Stimulated activated naive CD8-positive, alpha-beta T cell treated with anti-CD3 and anti-CD28 coated beads, Interleukin-15, amount 100 ng/mL, for 72 hours (primary cell): ENCODE measurements at regions not wholly inside any gene's neighbourhood (a gene's known extent, or its start where the extent isn't known, plus 50 kb on each side); places are given as distances from the start of the nearest gene placed in this dataset.
A peak's percentile ranks its signal among the peaks of the same experiment; 100 is the strongest.
"Not testable (repeated sequence)": the region's sequence is repeated elsewhere in the genome, so short reads cannot be mapped to it uniquely, and the experiment has no call there.

Source experiments
- ATAC-seq: fragments of 150-1000 bp; cut with Tn5 transposase; 2 replicates; pipeline ENCODE4 v1.10.0; 2021; ENCODE audit warnings: mild to moderate bottlenecking, moderate library complexity
- DNase-seq, 2 donors: peaks; one replicate each; pipeline ENCODE4 v3.0.0; 2021 to 2022
- H3K27ac Mint-ChIP-seq, 2 donors: one replicate each; pipeline ENCODE4 v1.8.0; 2022; ENCODE audit warnings: mild to moderate bottlenecking in 2 of 2, mixed read lengths in 2 of 2, moderate library complexity in 2 of 2
- H3K27me3 Mint-ChIP-seq: one replicate; pipeline ENCODE4 v1.8.0; 2022; ENCODE audit warnings: mixed read lengths
- H3K4me1 Mint-ChIP-seq: one replicate; pipeline ENCODE4 v1.8.0; 2022; ENCODE audit warnings: mild to moderate bottlenecking, mixed read lengths
- H3K4me3 Mint-ChIP-seq, 2 donors: one replicate each; pipeline ENCODE4 v1.8.0; 2022; ENCODE audit warnings: mild to moderate bottlenecking in 2 of 2, mixed read lengths in 2 of 2, moderate library complexity in 1 of 2
- H3K9me3 Mint-ChIP-seq, 2 donors: one replicate each; pipeline ENCODE4 v1.8.0; 2022; ENCODE audit warnings: mixed read lengths in 2 of 2

DNA sequence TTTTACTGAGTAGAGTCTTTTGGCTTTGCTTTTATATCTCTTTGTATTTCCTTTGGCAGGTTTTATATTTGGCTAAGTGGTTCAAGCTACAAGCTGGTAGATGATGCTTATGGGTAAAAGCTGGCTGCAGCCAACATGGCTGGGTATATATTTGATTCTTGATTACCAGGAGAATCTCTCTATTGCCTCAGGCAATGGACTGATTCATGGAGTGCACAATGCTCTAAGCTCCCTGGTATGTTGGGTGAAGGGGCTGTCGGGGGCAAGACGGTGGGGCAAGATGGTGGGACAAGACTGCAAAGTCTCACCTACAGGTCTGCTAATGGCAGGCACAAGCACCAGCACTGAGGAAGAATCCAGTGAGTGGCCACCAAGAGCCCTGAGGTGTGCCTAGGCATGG is 366.6 kb downstream of the DMAC1 start:
- Mint-ChIP-seq H3K9me3 (peaks cover 7 to 50% of the 10 kb centered on the region in 2 donors), H3K27me3 (peaks cover 24% of the 10 kb centered on the region), H3K4me1 (no peaks in the 10 kb centered on the region), H3K4me3 (no peak overlapping the region), H3K27ac (no peak overlapping the region)
- ATAC-seq (no peak), DNase-seq (no peak)

DNA sequence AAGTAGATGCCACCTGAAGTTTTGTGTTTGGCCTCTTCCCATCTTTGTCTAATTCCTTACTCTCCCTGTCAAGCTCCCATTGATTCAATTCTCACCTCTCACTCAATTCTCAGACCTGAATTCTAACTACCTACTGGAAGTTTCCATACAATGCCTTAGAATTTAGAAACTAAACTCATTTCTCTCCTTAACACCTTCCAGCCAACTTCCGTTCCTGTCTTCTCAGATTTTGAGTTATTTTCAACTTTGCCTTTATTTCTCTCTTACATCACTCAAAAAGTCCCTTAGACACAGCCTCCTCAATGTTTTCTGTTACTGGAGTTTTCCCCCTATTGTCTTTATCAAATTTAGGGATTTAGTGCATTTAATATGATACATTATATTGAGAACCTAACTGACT is 382.2 kb downstream of the DMAC1 start:
- Mint-ChIP-seq H3K9me3 (peaks cover 8 to 28% of the 10 kb centered on the region in 2 donors), H3K27me3 (peaks cover 10% of the 10 kb centered on the region)
- ATAC-seq, DNase-seq, H3K4me1 Mint-ChIP-seq, H3K4me3 Mint-ChIP-seq, H3K27ac Mint-ChIP-seq: not testable (repeated sequence)

DNA sequence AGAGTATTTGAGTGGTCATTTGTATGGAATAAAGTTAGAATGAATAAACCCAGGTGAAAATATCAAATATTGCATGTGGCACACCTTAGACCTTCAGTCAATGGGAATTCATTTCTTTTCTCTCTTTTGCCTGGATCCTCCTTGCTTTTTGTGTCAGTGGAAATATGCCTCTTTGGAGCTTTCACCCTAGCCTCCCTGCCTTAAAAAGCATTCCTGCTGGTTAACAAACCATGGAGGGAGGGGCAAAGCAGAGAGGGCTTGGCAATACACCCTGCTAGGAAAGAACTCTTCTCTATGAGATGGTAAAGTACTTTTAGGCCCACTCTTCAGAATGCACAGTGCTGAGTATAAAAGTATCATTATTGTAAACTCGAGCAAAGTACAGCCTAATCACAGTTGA is 383.7 kb downstream of the DMAC1 start:
- Mint-ChIP-seq H3K4me1 (no peaks in the 10 kb centered on the region), H3K9me3 (peaks cover 4 to 28% of the 10 kb centered on the region in 2 donors), H3K4me3 (no peak overlapping the region), H3K27me3 (peaks cover 10% of the 10 kb centered on the region), H3K27ac (no peak overlapping the region)
- DNase-seq = no peak
- ATAC-seq = no peak

DNA sequence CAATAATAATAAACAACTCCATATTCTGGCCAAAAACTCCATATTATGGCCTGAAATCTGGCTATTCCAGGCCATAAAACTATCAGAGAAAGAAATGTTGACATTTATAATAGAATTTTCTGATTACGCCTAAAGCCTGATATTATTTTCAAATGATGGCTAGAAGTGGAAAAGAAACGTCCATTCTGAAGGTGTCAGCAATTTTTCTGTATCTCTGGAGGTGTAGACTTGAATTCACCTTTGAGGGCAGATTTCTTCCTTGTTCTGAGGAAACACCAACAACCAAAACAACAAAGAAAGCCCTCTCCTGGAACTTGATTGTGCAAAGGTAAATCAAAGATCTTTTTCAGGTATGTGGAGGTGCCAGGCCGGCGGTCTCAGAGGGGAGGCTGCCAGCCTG is 390.7 kb downstream of the DMAC1 start:
- Mint-ChIP-seq H3K4me1 (peaks cover 23% of the 10 kb centered on the region), H3K27ac (no peak overlapping the region), H3K27me3 (peaks cover 35% of the 10 kb centered on the region), H3K9me3 (peaks cover 0 to 6% of the 10 kb centered on the region in 2 donors), H3K4me3 (no peak overlapping the region)
- no peak for DNase-seq
- ATAC-seq = no peak

DNA sequence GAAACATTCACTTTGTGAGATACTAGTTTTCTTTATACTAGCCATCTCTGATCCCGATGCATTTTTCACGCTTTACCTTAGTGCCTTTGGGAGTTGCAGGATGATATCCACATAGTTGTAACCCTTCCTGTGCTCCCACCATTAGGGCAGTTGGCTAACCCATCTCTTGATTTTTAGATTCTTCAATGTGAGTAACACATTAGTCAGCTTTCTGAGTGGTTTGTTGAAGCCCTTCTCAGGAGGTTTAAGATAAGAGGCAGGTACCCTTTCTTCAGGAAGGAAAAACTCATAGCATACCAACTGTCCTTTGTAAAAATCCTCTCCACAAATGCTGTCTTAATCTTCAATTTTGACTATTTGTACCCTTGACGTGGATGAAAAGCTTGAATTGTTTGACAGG is 392.3 kb downstream of the DMAC1 start:
- Mint-ChIP-seq H3K4me3 (no peak overlapping the region), H3K4me1 (peaks cover 23% of the 10 kb centered on the region), H3K9me3 (no peaks in the 10 kb centered on the region), H3K27ac (no peak overlapping the region), H3K27me3 (peaks cover 47% of the 10 kb centered on the region)
- DNase-seq (no peak), ATAC-seq (no peak)

DNA sequence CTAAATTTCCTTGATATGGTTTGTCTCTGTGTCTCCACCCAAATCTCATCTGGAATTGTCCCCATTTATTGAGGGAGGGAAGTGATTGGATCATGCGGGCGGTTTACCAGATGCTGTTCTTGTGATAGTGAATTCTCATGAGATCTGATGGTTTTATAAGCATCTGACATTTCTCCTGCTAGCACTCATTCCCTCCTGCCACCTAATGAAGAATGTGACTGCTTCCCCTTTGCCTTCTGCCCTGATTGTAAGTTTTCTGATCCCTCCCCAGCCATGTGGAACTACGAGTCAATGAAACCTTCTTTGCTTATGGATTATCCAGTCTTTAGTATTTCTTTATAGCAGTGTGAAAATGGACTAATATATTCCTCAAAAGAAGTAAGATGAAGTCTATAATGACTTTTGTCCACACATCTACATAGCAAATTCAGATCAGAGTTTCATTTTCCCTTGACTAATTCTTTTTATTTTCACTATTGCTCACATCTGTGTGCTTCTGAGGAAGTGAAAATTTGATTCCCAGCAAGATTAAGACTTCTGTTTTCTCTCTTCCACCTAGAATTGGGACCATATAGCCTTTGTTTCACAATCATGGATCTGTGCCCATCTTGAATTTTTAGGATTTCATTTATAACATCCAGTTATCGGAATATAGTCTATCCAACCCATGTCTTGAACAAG is 393.5 kb downstream of the DMAC1 start:
- H3K27me3 Mint-ChIP-seq = peaks cover 55% of the 10 kb centered on the region
- ATAC-seq (peak; percentile 78), DNase-seq (no peak)

DNA sequence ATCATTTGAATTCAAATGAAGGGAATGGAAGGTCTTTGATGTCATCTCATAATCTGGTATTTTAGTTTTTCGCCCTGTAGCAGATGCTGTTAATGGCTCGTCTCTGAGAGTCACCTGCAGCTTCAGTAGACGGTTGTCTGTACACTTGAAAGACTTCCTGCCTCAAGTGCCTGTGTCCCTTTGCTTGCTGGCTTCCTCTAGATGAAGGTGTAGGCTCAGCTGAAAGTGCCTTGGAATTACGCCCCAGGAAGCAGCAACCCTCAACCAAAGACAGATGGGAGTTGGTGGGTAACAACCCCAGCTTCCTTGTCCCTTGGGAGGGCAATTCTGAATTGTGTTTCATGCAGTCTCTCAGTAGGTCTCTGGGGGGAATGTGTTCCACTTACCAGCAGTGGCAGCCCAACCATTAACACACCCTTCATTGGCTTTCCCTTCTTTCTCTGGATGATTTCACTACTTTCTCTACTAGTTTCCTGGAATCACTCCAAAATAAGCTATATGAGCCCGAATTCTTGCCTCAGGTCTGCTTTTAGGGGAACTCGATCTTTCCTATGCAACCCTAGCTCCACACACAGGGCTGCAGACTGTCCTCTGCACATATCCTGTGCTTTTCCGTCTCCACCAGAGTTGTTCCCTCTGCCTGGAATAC is 395.6 kb downstream of the DMAC1 start:
- Mint-ChIP-seq H3K9me3 (no peaks in the 10 kb centered on the region), H3K4me1 (peaks cover 23% of the 10 kb centered on the region), H3K27me3 (peaks cover 67% of the 10 kb centered on the region), H3K4me3 (no peak overlapping the region), H3K27ac (no peak overlapping the region)
- no peak for ATAC-seq
- no peak for DNase-seq

More for the DNA sequence above, 393.5 kb downstream of the DMAC1 start:
- no peaks in the 10 kb centered on the region for H3K9me3 Mint-ChIP-seq
- H3K27ac Mint-ChIP-seq = peak overlapping the region in 1 of 2 donors; percentile 44
- peak overlapping the region in 1 of 2 donors; percentile 58 for H3K4me3 Mint-ChIP-seq
- peaks cover 23% of the 10 kb centered on the region for H3K4me1 Mint-ChIP-seq

DNA sequence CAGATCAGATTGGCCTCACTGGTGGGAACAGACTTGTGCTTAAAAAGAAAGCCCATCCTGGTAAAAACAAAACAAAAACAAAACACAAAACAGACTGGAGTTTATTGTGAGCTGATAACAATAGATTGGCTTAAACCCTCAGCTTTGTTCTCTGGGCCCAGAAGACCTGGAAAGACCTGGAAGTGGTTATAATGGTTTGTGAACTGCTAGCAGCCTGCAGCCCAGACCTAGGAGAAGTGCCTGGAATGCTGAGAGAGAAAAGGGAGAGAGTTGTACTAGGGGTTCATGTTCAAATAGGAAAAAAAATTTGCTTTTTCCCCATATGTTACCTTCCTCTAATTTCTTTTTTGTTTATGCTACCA is 396.6 kb downstream of the DMAC1 start:
- ATAC-seq (no peak), DNase-seq (no peak)
- Mint-ChIP-seq H3K9me3 (no peaks in the 10 kb centered on the region), H3K4me3 (no peak overlapping the region), H3K4me1 (peaks cover 23% of the 10 kb centered on the region), H3K27ac (no peak overlapping the region), H3K27me3 (peaks cover 67% of the 10 kb centered on the region)

DNA sequence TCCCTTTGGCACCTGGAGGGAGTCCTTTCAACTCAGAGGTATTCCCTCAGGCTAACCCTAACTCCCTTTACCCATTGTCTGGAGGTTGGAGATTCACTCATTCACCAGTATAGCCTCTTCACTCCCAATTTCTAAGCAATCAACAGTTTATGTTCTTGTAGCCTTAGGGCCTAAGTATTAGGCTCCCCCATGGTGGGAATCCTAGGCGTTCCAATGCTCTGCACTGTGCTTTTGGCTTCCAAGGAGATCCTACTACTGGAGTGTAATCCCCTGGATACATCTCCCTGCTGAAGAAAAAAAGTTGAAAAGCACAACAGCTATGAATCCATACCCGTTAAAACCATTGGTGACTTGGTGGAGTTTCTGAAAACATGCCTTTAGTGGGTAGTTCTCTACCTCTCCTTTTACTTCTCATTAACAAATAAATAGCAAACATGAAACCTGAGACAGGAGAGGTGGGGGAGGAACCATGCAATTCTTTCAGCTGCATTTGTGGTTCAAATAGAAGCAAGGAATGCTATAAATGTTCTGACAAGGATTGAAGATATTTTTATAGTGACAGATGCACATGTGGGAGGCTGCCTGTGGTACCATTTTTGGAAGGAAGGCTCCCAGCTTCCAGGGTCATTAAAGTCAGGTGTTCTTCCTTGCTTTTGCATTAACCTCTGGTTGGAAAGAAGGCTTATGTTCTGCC is 397.1 kb downstream of the DMAC1 start:
- H3K9me3 Mint-ChIP-seq = no peaks in the 10 kb centered on the region
- no peak overlapping the region for H3K27ac Mint-ChIP-seq
- no peak for DNase-seq
- peaks cover 20% of the 10 kb centered on the region for H3K4me1 Mint-ChIP-seq
- H3K4me3 Mint-ChIP-seq = no peak overlapping the region
- H3K27me3 Mint-ChIP-seq = peaks cover 64% of the 10 kb centered on the region
- ATAC-seq = peak; percentile 14

DNA sequence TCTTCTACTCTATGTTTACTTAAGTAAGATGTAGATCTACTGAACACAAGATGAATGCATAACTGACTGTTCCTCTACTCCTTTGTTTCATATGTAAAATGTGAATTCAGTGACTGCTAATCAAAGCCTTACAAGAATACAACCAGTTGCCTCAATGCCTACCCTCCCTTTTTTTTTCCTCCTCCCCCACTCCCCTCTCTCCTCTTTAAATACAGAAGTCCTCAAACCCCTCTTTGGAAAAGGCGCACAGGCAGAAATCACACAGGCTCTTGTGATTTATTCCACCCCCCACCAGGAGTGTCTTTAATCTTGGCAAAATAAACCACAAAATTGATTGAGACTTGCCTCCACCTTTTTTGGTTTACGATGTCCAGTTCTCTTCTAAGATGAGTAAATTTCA is 398.5 kb downstream of the DMAC1 start:
- no peak overlapping the region for H3K27ac Mint-ChIP-seq
- DNase-seq (no peak), ATAC-seq (no peak)
- H3K4me3 Mint-ChIP-seq = no peak overlapping the region
- no peaks in the 10 kb centered on the region for H3K9me3 Mint-ChIP-seq
- H3K27me3 Mint-ChIP-seq = peaks cover 54% of the 10 kb centered on the region
- peaks cover 7% of the 10 kb centered on the region for H3K4me1 Mint-ChIP-seq

DNA sequence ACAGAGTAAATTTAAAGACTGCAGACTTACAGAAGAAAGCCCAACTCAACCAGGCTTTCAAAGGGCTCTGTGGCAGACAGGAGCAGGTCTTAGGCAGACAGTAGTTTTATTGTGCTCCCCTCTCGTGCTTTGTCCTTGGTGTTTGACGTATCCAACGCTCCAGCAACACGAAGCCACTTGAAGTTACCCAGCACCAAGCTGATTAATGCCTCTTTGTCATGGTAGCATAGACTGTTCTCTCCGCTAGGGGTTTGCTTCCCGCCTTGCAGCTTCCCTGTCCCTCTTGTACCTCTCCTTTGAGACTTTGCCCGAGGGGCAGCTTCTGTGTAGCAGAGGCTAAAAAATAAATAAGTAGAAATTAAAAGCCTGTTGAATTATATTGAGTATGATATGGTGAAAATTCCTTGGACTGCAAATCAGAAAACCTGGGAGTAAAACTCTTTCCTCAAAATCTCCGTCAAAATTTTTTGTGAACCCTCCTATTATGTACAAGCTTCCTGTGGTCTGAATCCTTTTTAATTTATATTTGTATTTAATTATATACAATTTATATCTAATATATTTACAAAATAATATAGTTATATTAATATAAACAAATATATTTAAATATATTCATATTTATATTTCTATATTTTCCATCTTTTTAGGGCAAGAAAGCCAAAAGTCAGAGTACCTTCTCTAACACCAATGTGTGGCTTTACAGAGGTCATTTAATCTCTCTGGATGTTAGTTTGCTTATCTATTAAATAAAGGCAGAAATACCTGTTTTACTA is 405.4 kb downstream of the DMAC1 start:
- no peaks in the 10 kb centered on the region for H3K9me3 Mint-ChIP-seq
- H3K4me1 Mint-ChIP-seq = no peaks in the 10 kb centered on the region
- no peak overlapping the region for H3K4me3 Mint-ChIP-seq
- H3K27ac Mint-ChIP-seq = no peak overlapping the region
- DNase-seq (no peak), ATAC-seq (no peak)
- H3K27me3 Mint-ChIP-seq = peaks cover 28% of the 10 kb centered on the region

DNA sequence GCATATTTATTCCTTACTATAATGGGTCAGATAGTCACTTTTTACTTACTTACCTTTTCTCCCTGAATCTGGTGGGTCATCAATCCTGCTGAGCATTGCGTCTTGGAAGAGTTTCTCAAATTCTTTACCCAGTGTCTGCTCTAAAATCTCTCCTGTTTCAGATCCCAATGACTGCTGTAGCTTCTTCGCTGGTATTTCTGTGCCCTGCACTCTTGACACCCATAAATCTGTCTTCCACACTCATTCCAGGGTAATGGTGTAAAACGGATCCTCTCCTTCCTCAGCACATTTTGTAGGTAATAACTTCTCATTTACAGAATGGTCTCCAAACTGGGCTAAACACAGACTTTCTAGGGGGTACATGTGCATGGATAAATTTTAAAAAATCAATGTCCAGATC is 407.4 kb downstream of the DMAC1 start:
- Mint-ChIP-seq H3K4me3 (no peak overlapping the region), H3K27me3 (peaks cover 27% of the 10 kb centered on the region), H3K27ac (no peak overlapping the region), H3K4me1 (no peaks in the 10 kb centered on the region), H3K9me3 (no peaks in the 10 kb centered on the region)
- DNase-seq (no peak), ATAC-seq (no peak)

DNA sequence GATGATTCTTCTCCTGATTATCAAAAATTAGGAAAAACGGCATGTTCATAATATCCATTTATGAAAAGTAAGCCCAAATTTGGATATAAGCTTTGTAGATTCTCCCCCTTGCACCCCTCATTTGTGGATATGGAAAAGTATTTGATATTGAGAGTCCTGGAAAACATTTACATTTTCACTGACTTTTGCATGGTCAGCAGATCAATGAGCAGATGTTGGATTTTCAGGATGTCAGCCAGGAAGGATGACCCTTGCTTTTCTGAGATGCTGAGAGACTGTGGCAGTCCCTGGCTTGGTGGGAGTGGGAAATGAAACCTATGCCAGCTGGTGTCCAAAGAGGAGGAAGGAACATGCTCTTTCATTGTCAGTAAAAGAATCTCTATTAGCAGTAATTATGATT is 410.8 kb downstream of the DMAC1 start:
- no peaks in the 10 kb centered on the region for H3K9me3 Mint-ChIP-seq
- H3K27me3 Mint-ChIP-seq = peaks cover 15% of the 10 kb centered on the region
- H3K27ac Mint-ChIP-seq = no peak overlapping the region
- no peak overlapping the region for H3K4me3 Mint-ChIP-seq
- ATAC-seq (no peak), DNase-seq (no peak)
- no peaks in the 10 kb centered on the region for H3K4me1 Mint-ChIP-seq

DNA sequence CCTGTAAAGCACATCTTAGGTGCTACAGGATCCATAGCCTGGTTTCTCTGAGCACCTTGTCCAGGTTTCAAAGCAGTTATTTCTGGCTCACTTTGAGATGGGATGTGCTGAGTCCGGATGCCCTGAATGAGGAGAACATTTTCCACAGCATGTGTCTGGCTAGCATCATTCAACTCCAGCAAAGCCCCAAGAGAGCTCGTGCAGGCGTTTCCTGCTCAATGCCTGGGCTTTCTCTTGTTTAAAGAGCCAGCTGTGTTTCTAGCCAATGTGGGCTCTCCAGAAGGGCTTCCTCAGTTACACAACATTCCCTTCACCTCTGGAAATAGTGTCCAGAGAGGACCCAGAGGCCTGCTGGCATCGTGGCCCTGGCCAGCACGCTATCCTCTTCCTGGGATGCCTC is 411.7 kb downstream of the DMAC1 start:
- ATAC-seq = no peak
- H3K9me3 Mint-ChIP-seq = no peaks in the 10 kb centered on the region
- peaks cover 15% of the 10 kb centered on the region for H3K27me3 Mint-ChIP-seq
- DNase-seq = no peak
- H3K27ac Mint-ChIP-seq = no peak overlapping the region
- H3K4me3 Mint-ChIP-seq = no peak overlapping the region
- H3K4me1 Mint-ChIP-seq = no peaks in the 10 kb centered on the region

DNA sequence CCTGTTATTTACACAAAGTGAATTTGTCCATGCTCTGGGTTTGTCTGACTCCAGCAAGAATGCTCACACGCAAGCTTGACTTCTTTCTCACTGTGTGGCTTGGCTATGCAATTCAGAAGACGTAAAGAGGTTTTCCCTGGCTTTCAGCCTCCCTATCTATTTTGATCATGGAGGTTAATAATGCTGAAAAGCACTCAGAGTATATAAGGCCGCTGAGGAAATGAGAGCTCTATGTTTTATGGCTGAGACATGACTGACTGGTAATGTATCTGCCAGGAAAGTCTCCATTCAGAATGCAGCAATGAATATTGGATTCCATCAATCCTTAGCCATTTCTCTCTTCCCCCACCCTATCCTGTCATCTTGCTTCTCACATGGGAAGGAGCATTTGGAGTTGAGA is 417.3 kb downstream of the DMAC1 start:
- DNase-seq = no peak
- no peaks in the 10 kb centered on the region for H3K4me1 Mint-ChIP-seq
- ATAC-seq = no peak
- no peaks in the 10 kb centered on the region for H3K9me3 Mint-ChIP-seq
- H3K27me3 Mint-ChIP-seq = peaks cover 29% of the 10 kb centered on the region
- H3K27ac Mint-ChIP-seq = no peak overlapping the region
- no peak overlapping the region for H3K4me3 Mint-ChIP-seq

DNA sequence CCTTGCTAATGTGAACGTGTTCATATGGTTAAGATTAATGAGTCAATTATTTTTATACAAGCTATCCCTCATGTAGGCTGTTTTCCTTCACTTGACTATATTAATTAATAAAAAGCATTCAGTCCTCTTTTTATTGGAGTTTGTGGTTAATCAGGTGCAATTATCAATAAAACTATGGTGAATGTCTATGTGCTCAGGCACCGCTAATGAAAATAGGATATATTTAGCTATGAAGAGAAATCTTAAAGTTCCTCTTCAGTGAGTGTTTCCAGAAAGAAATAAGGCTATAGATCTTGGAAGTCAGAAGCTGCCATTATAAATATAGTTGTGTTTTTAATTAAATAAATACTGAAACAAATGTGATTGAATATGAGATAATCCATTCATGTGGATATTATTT is 422.1 kb downstream of the DMAC1 start:
- H3K27ac Mint-ChIP-seq = no peak overlapping the region
- no peak for ATAC-seq
- DNase-seq = no peak
- H3K4me1 Mint-ChIP-seq = no peaks in the 10 kb centered on the region
- H3K4me3 Mint-ChIP-seq = no peak overlapping the region
- H3K27me3 Mint-ChIP-seq = peaks cover 29% of the 10 kb centered on the region
- H3K9me3 Mint-ChIP-seq = no peaks in the 10 kb centered on the region
